Caco-2 (cell line): ENCODE measurements at regions not wholly inside any gene's neighbourhood (a gene's known extent, or its start where the extent isn't known, plus 50 kb on each side); places are given as distances from the start of the nearest gene placed in this dataset.

Experiments
- BruUV-seq: library from RNA; stranded (reverse); fragments of 400-500 nt; replicated peaks from 2 replicates; lab custom pipeline; 2021; lab: Mats Ljungman, UMichigan
- CTCF ChIA-PET: fragments of 300-600 bp; sonication (Branson Sonifier 250); formaldehyde crosslinking; loops from one replicate; lab custom pipeline; 2022; ENCODE audit warnings: antibody characterized with exemption; lab: Charles Lee
- POLR2A ChIA-PET: fragments of 300-600 bp; sonication (Branson Sonifier 250); formaldehyde crosslinking; loops from one replicate; lab custom pipeline; 2022; ENCODE audit warnings: antibody characterized with exemption; lab: Charles Lee
- DNase-seq, 2 experiments: peaks; one replicate each; pipeline versions ENCODE4 v3.0.0 to v3.0.0-alpha.2; 2020 to 2022
- H3K27me3 ChIP-seq: replicated peaks from 2 replicates; pipeline ENCODE4 v1.6.0; 2011; ENCODE audit warnings: low read length; ENCODE audit not compliant: control insufficient read depth, insufficient read depth
- H3K36me3 ChIP-seq: 2 replicates; pipeline ENCODE4 v1.5.1; 2011; ENCODE audit warnings: low read length; ENCODE audit not compliant: control insufficient read depth, insufficient read depth
- H3K4me1 ChIP-seq: fragments of 250-450 bp; sonication (Bioruptor Pico); 2 replicates; pipeline ENCODE4 v1.5.1; 2020; ENCODE audit warnings: mild to moderate bottlenecking
- H3K4me3 ChIP-seq: 2 replicates; pipeline ENCODE4 v1.5.1; 2011; ENCODE audit warnings: low read depth, mild to moderate bottlenecking, control low read depth, low read length
- H3K9me3 ChIP-seq: fragments of 250-450 bp; sonication (Bioruptor Pico); 2 replicates; pipeline ENCODE4 v1.5.1; 2020; ENCODE audit warnings: mild to moderate bottlenecking, moderate library complexity
- H3K27ac Mint-ChIP-seq: one replicate; pipeline ENCODE4 v1.8.0; 2022; ENCODE audit warnings: mixed read lengths; ENCODE audit not compliant: unreplicated experiment
- H3K27me3 Mint-ChIP-seq: one replicate; pipeline ENCODE4 v1.8.0; 2022; ENCODE audit warnings: mixed read lengths; ENCODE audit not compliant: insufficient read depth, unreplicated experiment
- H3K36me3 Mint-ChIP-seq: one replicate; pipeline ENCODE4 v1.8.0; 2022; ENCODE audit warnings: mild to moderate bottlenecking, mixed read lengths; ENCODE audit not compliant: insufficient read depth, unreplicated experiment
- H3K4me1 Mint-ChIP-seq: one replicate; pipeline ENCODE4 v1.8.0; 2022; ENCODE audit warnings: low read depth, mixed read lengths; ENCODE audit not compliant: unreplicated experiment
- H3K4me3 Mint-ChIP-seq: one replicate; pipeline ENCODE4 v1.8.0; 2022; ENCODE audit warnings: mild to moderate bottlenecking, moderate library complexity, mixed read lengths; ENCODE audit not compliant: unreplicated experiment
- H3K9me3 Mint-ChIP-seq: one replicate; pipeline ENCODE4 v1.8.0; 2022; ENCODE audit warnings: mixed read lengths; ENCODE audit not compliant: unreplicated experiment
- CTCF ChIP-seq, 2 experiments: fragments of 200-600 bp in 1 of 2; IDR thresholded peaks; 1 replicate in 1 of 2; 2 replicates in 1 of 2; pipeline versions ENCODE4 v1.5.1 to v1.8.0; 2011 to 2022; ENCODE audit warnings: antibody characterized with exemption in 1 of 2, control low read depth in 1 of 2, inconsistent platforms in 1 of 2, low read depth in 1 of 2, low read length in 1 of 2, mild to moderate bottlenecking in 1 of 2, moderate library complexity in 1 of 2; ENCODE audit not compliant: insufficient read depth in 1 of 2, severe bottlenecking in 1 of 2, unreplicated experiment in 1 of 2
- intact Hi-C: fragments of 100-400 bp; cut with micrococcal nuclease; formaldehyde crosslinking; loops from one replicate; pipeline ENCODE4 v1.10.0; 2022; ENCODE audit not compliant: unreplicated experiment

GRCh38 chr9:2448193-2448738 is 173.3 kb upstream of the VLDLR start:
- no peak for TF ChIP-seq CTCF (IDR thresholded peaks at IDR 0.05; ENCODE audit: insufficient read depth in 1 of 2, low read depth in 1 of 2, low read length in 1 of 2, severe bottlenecking in 1 of 2, unreplicated experiment in 1 of 2)
- CTCF ChIA-PET, result no interaction called here
- no peaks in the 10 kb centered on the region for H3K36me3 Mint-ChIP-seq
- no peak overlapping the region for H3K4me3 Mint-ChIP-seq
- H3K4me1 ChIP-seq, result peaks cover 8% of the 10 kb centered on the region; the same call in 1 of the 2 replicates
- BruUV-seq, result no TSS peak
- DNase-seq, result no peak
- H3K9me3 ChIP-seq, result no peaks in the 10 kb centered on the region
- no peaks in the 10 kb centered on the region for H3K4me1 Mint-ChIP-seq
- no peak overlapping the region for H3K4me3 ChIP-seq
- H3K27me3 Mint-ChIP-seq, result no peaks in the 10 kb centered on the region
- H3K27me3 ChIP-seq, result no peaks in the 10 kb centered on the region
- intact Hi-C loops, result no loop called here
- no peaks in the 10 kb centered on the region for H3K9me3 Mint-ChIP-seq
- H3K36me3 ChIP-seq, result no peaks in the 10 kb centered on the region
- H3K27ac Mint-ChIP-seq, result no peak overlapping the region
- POLR2A ChIA-PET, result no interaction called here

DNA sequence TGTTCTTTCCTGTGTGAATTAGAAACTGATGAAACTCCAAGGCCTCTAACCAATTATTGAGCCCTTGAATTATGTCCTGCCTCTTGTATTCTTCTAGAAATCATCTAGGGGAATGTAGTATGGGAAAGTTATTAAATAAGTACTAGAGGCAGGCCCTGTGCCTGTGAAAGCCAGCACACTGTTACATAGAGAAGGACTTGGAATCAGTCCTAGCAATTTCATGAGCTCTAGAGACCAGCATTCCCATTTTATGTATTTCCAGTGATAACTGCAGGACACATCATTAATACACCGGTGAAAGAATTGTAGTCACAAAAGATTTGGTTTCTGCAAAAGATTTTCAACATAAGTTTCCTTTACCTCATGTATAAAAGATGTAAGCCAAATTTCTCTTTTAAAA is 168.5 kb upstream of the VLDLR start:
- no peak for TF ChIP-seq CTCF (IDR thresholded peaks at IDR 0.05; ENCODE audit: insufficient read depth in 1 of 2, low read depth in 1 of 2, low read length in 1 of 2, severe bottlenecking in 1 of 2, unreplicated experiment in 1 of 2)
- H3K4me1 ChIP-seq, result peaks cover 8% of the 10 kb centered on the region; the same call in 1 of the 2 replicates
- H3K36me3 ChIP-seq, result no peaks in the 10 kb centered on the region
- ChIA-PET POLR2A (no interaction called here), CTCF (no interaction called here)
- H3K4me3 Mint-ChIP-seq, result no peak overlapping the region
- no peaks in the 10 kb centered on the region for H3K9me3 Mint-ChIP-seq
- H3K27ac Mint-ChIP-seq, result no peak overlapping the region
- no peak for DNase-seq
- no peak overlapping the region for H3K4me3 ChIP-seq
- H3K27me3 ChIP-seq, result no peaks in the 10 kb centered on the region
- intact Hi-C loops, result no loop called here
- no peaks in the 10 kb centered on the region for H3K27me3 Mint-ChIP-seq
- no peaks in the 10 kb centered on the region for H3K9me3 ChIP-seq
- BruUV-seq, result no TSS peak
- peaks cover 5% of the 10 kb centered on the region for H3K36me3 Mint-ChIP-seq
- no peaks in the 10 kb centered on the region for H3K4me1 Mint-ChIP-seq

DNA sequence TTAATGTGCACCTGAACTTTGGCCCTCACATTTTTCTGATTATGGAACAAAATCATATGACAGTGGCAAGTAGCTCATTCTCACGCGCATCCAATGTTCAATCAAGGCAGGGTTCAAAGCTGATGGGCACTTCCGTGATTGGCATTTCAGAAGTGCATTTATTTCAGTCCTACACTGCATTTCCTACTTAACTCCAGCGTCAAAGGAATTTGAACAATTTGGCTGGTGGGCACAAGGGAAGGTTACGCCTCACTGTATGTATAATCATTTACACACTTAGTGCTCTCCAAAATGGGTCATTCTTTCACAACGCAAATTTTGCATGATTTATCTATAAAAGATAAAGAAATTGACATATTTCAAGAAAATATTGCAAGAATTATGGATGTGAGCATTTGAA is 167.9 kb upstream of the VLDLR start:
- peaks cover 5% of the 10 kb centered on the region for H3K36me3 Mint-ChIP-seq
- H3K4me1 ChIP-seq, result peaks cover 8% of the 10 kb centered on the region; the same call in 1 of the 2 replicates
- no peaks in the 10 kb centered on the region for H3K27me3 ChIP-seq
- H3K4me1 Mint-ChIP-seq, result no peaks in the 10 kb centered on the region
- no peak overlapping the region for H3K4me3 Mint-ChIP-seq
- H3K27me3 Mint-ChIP-seq, result no peaks in the 10 kb centered on the region
- H3K27ac Mint-ChIP-seq, result no peak overlapping the region
- intact Hi-C loops, result no loop called here
- no peak for TF ChIP-seq CTCF (IDR thresholded peaks at IDR 0.05; ENCODE audit: insufficient read depth in 1 of 2, low read depth in 1 of 2, low read length in 1 of 2, severe bottlenecking in 1 of 2, unreplicated experiment in 1 of 2)
- H3K9me3 Mint-ChIP-seq, result no peaks in the 10 kb centered on the region
- ChIA-PET CTCF (no interaction called here), POLR2A (no interaction called here)
- no peak for DNase-seq
- H3K36me3 ChIP-seq, result no peaks in the 10 kb centered on the region
- no TSS peak for BruUV-seq
- H3K9me3 ChIP-seq, result no peaks in the 10 kb centered on the region
- H3K4me3 ChIP-seq, result no peak overlapping the region
